GM12878 (cell line): ENCODE measurements at regions not wholly inside any gene's neighbourhood (a gene's known extent, or its start where the extent isn't known, plus 50 kb on each side); places are given as distances from the start of the nearest gene placed in this dataset.

Source experiments
- CHD4 ChIP-seq: fragments of 200-600 bp; sonication (generic); IDR thresholded peaks from 2 replicates; pipeline ENCODE4 v1.6.1; 2016; ENCODE audit warnings: mild to moderate bottlenecking
- EP300 ChIP-seq, 2 experiments: fragments of 150-350 bp in 1 of 2; IDR thresholded peaks; 2 replicates each; pipeline ENCODE4 v1.6.1; 2011 to 2012; ENCODE audit warnings: low read depth in 2 of 2, low read length in 2 of 2, borderline replicate concordance in 1 of 2, improper control_type of control experiment in 1 of 2, inconsistent platforms in 1 of 2; ENCODE audit not compliant: control insufficient read depth in 1 of 2

GRCh38 chr4:141415651-141416050, 195.0 kb downstream of the ZNF330 start:
- TF ChIP-seq CHD4 (no peak), EP300 (IDR thresholded peaks at IDR 0.05; ENCODE audit: borderline replicate concordance in 1 of 2, control insufficient read depth in 1 of 2, low read depth in 2 of 2, low read length in 2 of 2) (no peak)
